Karpas-422 (cell line): ENCODE measurements at regions not wholly inside any gene's neighbourhood (a gene's known extent, or its start where the extent isn't known, plus 50 kb on each side); places are given as distances from the start of the nearest gene placed in this dataset.

Source experiments
- DNase-seq: peaks from one replicate; pipeline ENCODE4 v3.0.0-alpha.2; 2015
- H2AFZ ChIP-seq: fragments of 200-600 bp; sonication (generic); 2 replicates; pipeline ENCODE4 v1.6.1; 2014; ENCODE audit warnings: antibody characterized with exemption, low read length, mixed read lengths
- H3K27ac ChIP-seq: fragments of 200-600 bp; sonication (generic); 2 replicates; pipeline ENCODE4 v1.5.1; 2014; ENCODE audit warnings: mild to moderate bottlenecking, low read length, moderate library complexity
- H3K27me3 ChIP-seq: fragments of 200-600 bp; sonication (generic); 2 replicates; pipeline ENCODE4 v1.6.1; 2014; ENCODE audit warnings: low read length, mixed read lengths
- H3K36me3 ChIP-seq: fragments of 200-600 bp; sonication (generic); 2 replicates; pipeline ENCODE4 v1.6.1; 2014; ENCODE audit warnings: low read length, mixed read lengths; ENCODE audit not compliant: insufficient read depth
- H3K4me1 ChIP-seq: fragments of 200-600 bp; sonication (generic); 2 replicates; pipeline ENCODE4 v1.6.1; 2014; ENCODE audit warnings: mild to moderate bottlenecking, low read length, mixed read lengths
- H3K4me2 ChIP-seq: fragments of 200-600 bp; sonication (generic); 2 replicates; pipeline ENCODE4 v1.6.1; 2014; ENCODE audit warnings: low read length, low read depth, mild to moderate bottlenecking; ENCODE audit not compliant: poor library complexity, severe bottlenecking
- H3K4me3 ChIP-seq: fragments of 200-600 bp; sonication (generic); 2 replicates; pipeline ENCODE4 v1.5.1; 2014; ENCODE audit warnings: mild to moderate bottlenecking, antibody characterized with exemption, low read length, mixed read lengths
- H3K79me2 ChIP-seq: fragments of 200-600 bp; sonication (generic); 2 replicates; pipeline ENCODE4 v1.6.1; 2014; ENCODE audit warnings: mild to moderate bottlenecking, low read length, mixed read lengths
- H3K9ac ChIP-seq: fragments of 200-600 bp; sonication (generic); 2 replicates; pipeline ENCODE4 v1.6.0; 2014; ENCODE audit warnings: low read length
- H3K9me2 ChIP-seq: fragments of 200-600 bp; sonication (generic), shearing (Covaris generic); replicated peaks from 2 replicates; pipeline ENCODE4 v1.6.0; 2014; ENCODE audit warnings: mild to moderate bottlenecking, low read length, moderate library complexity; ENCODE audit not compliant: insufficient read depth
- H3K9me3 ChIP-seq: fragments of 300-700, 200-600 bp; sonication (generic); 2 replicates; pipeline ENCODE4 v1.6.1; 2014; ENCODE audit warnings: low read length, mixed read lengths
- H4K20me1 ChIP-seq: fragments of 200-600 bp; sonication (generic); 2 replicates; pipeline ENCODE4 v1.6.1; 2014; ENCODE audit warnings: mild to moderate bottlenecking, antibody characterized with exemption, low read length, low read depth; ENCODE audit not compliant: insufficient read depth

GRCh38 chr4:13218326-13218958 is 265.7 kb downstream of the RAB28 start:
- 0 out of 2 replicates have a peak, but pooled peaks cover 6% of the 10 kb centered on the region for H3K36me3 ChIP-seq
- no peaks in the 10 kb centered on the region for H3K27me3 ChIP-seq
- DNase-seq, result peak; percentile 53
- H3K4me1 ChIP-seq, result peaks cover 53% of the 10 kb centered on the region
- no peaks in the 10 kb centered on the region for H4K20me1 ChIP-seq
- peak overlapping the region; percentile 34 for H2AFZ ChIP-seq
- H3K27ac ChIP-seq, result peak overlapping the region; percentile 96
- peak overlapping the region; percentile 20; the same call in 1 of the 2 replicates for H3K4me3 ChIP-seq
- H3K9ac ChIP-seq, result peak overlapping the region; percentile 61
- H3K9me3 ChIP-seq, result no peaks in the 10 kb centered on the region
- H3K79me2 ChIP-seq, result no peaks in the 10 kb centered on the region
- H3K4me2 ChIP-seq, result peak overlapping the region; percentile 73
- H3K9me2 ChIP-seq, result no peaks in the 10 kb centered on the region

- no peak for DNase-seq
- H2AFZ ChIP-seq, result no peak overlapping the region
Measured at GRCh38 chr4:13215560-13215959, 268.6 kb downstream of the RAB28 start.

GRCh38 chr4:13212936-13213335 is 271.2 kb downstream of the RAB28 start:
- Histone ChIP-seq H3K4me3 (no peak overlapping the region), H3K9me2 (no peaks in the 10 kb centered on the region), H3K9ac (no peak overlapping the region), H3K4me1 (peaks cover 28% of the 10 kb centered on the region), H3K27me3 (no peaks in the 10 kb centered on the region), H3K79me2 (no peaks in the 10 kb centered on the region), H3K36me3 (0 out of 2 replicates have a peak, but pooled peaks cover 6% of the 10 kb centered on the region), H3K27ac (no peak overlapping the region), H4K20me1 (no peaks in the 10 kb centered on the region), H3K9me3 (no peaks in the 10 kb centered on the region), H3K4me2 (no peak overlapping the region), H2AFZ (no peak overlapping the region)
- no peak for DNase-seq

More at GRCh38 chr4:13215560-13215959, 268.6 kb downstream of the RAB28 start:
- Histone ChIP-seq H3K9me3 (no peaks in the 10 kb centered on the region), H3K36me3 (0 out of 2 replicates have a peak, but pooled peaks cover 6% of the 10 kb centered on the region), H3K9ac (no peak overlapping the region), H3K79me2 (no peaks in the 10 kb centered on the region), H3K27me3 (no peaks in the 10 kb centered on the region), H3K9me2 (no peaks in the 10 kb centered on the region), H3K27ac (no peak overlapping the region), H4K20me1 (no peaks in the 10 kb centered on the region), H3K4me3 (no peak overlapping the region), H3K4me2 (no peak overlapping the region), H3K4me1 (peaks cover 45% of the 10 kb centered on the region)

- H3K4me2 ChIP-seq, result no peak overlapping the region
- H3K9ac ChIP-seq, result no peak overlapping the region
- H3K36me3 ChIP-seq, result no peaks in the 10 kb centered on the region
- peaks cover 24% of the 10 kb centered on the region for H3K4me1 ChIP-seq
- no peaks in the 10 kb centered on the region for H3K9me2 ChIP-seq
- H3K4me3 ChIP-seq, result no peak overlapping the region
- no peak for DNase-seq
- no peaks in the 10 kb centered on the region for H4K20me1 ChIP-seq
- H2AFZ ChIP-seq, result no peak overlapping the region
- H3K9me3 ChIP-seq, result no peaks in the 10 kb centered on the region
- H3K27ac ChIP-seq, result no peak overlapping the region
- H3K79me2 ChIP-seq, result no peaks in the 10 kb centered on the region
- H3K27me3 ChIP-seq, result no peaks in the 10 kb centered on the region
Measured at GRCh38 chr4:13209600-13209999, 274.5 kb downstream of the RAB28 start.

GRCh38 chr4:13208558-13209193 is 275.5 kb downstream of the RAB28 start:
- no peaks in the 10 kb centered on the region for H4K20me1 ChIP-seq
- no peak overlapping the region for H3K4me2 ChIP-seq

GRCh38 chr4:13207226-13207625 is 276.9 kb downstream of the RAB28 start:
- Histone ChIP-seq H3K4me3 (no peak overlapping the region), H4K20me1 (no peaks in the 10 kb centered on the region), H3K4me2 (no peak overlapping the region), H3K9me3 (no peaks in the 10 kb centered on the region), H3K36me3 (no peaks in the 10 kb centered on the region), H3K27me3 (no peaks in the 10 kb centered on the region), H2AFZ (no peak overlapping the region), H3K9me2 (no peaks in the 10 kb centered on the region), H3K4me1 (peaks cover 24% of the 10 kb centered on the region), H3K27ac (no peak overlapping the region), H3K79me2 (no peaks in the 10 kb centered on the region), H3K9ac (no peak overlapping the region)
- no peak for DNase-seq

More at GRCh38 chr4:13208558-13209193, 275.5 kb downstream of the RAB28 start:
- no peak overlapping the region for H2AFZ ChIP-seq
- DNase-seq, result no peak
- no peaks in the 10 kb centered on the region for H3K9me3 ChIP-seq
- H3K9ac ChIP-seq, result no peak overlapping the region
- no peaks in the 10 kb centered on the region for H3K27me3 ChIP-seq
- H3K79me2 ChIP-seq, result no peaks in the 10 kb centered on the region
- H3K4me3 ChIP-seq, result no peak overlapping the region
- peaks cover 24% of the 10 kb centered on the region for H3K4me1 ChIP-seq
- no peak overlapping the region for H3K27ac ChIP-seq
- H3K9me2 ChIP-seq, result no peaks in the 10 kb centered on the region
- no peaks in the 10 kb centered on the region for H3K36me3 ChIP-seq

- no peaks in the 10 kb centered on the region for H3K27me3 ChIP-seq
- no peaks in the 10 kb centered on the region for H3K9me3 ChIP-seq
- H3K4me3 ChIP-seq, result no peak overlapping the region
- no peak overlapping the region for H3K4me2 ChIP-seq
- no peaks in the 10 kb centered on the region for H3K9me2 ChIP-seq
- H3K27ac ChIP-seq, result no peak overlapping the region
- H3K79me2 ChIP-seq, result no peaks in the 10 kb centered on the region
- no peak overlapping the region for H3K9ac ChIP-seq
- H3K4me1 ChIP-seq, result peaks cover 4% of the 10 kb centered on the region; the same call in 1 of the 2 replicates
- no peaks in the 10 kb centered on the region for H3K36me3 ChIP-seq
- no peak overlapping the region for H2AFZ ChIP-seq
- no peaks in the 10 kb centered on the region for H4K20me1 ChIP-seq
- no peak for DNase-seq
Measured at GRCh38 chr4:13203101-13203500, 281.0 kb downstream of the RAB28 start.

- Histone ChIP-seq H4K20me1 (no peaks in the 10 kb centered on the region), H2AFZ (no peak overlapping the region), H3K27me3 (no peaks in the 10 kb centered on the region), H3K4me1 (peaks cover 4% of the 10 kb centered on the region; the same call in 1 of the 2 replicates), H3K79me2 (no peaks in the 10 kb centered on the region), H3K4me2 (no peak overlapping the region), H3K36me3 (no peaks in the 10 kb centered on the region), H3K9me3 (no peaks in the 10 kb centered on the region), H3K9me2 (no peaks in the 10 kb centered on the region), H3K4me3 (no peak overlapping the region), H3K9ac (no peak overlapping the region), H3K27ac (no peak overlapping the region)
- no peak for DNase-seq
Measured at GRCh38 chr4:13202701-13203100, 281.4 kb downstream of the RAB28 start.
